ENCODE measurements at regions not wholly inside any gene's neighbourhood (a gene's known extent, or its start where the extent isn't known, plus 50 kb on each side); places are given as distances from the start of the nearest gene placed in this dataset.

GRCh38 chr10:111488668-111489067, 411.8 kb downstream of the ADRA2A start:
- TF ChIP-seq CTCF (conservative IDR thresholded peaks at IDR 0.05; ENCODE audit: low read length) (no peak), EZH2phosphoT487 (IDR thresholded peaks at IDR 0.05; ENCODE audit: borderline replicate concordance) (no peak)

Data from Loucy (cell line).